SU-DHL-6 (cell line): ENCODE measurements at regions not wholly inside any gene's neighbourhood (a gene's known extent, or its start where the extent isn't known, plus 50 kb on each side); places are given as distances from the start of the nearest gene placed in this dataset.

Source experiments
- H2AFZ ChIP-seq: fragments of 200-600 bp; sonication (generic); 2 replicates; pipeline ENCODE4 v1.6.1; 2014; ENCODE audit warnings: low read depth, mild to moderate bottlenecking, moderate library complexity, mixed read lengths, antibody characterized with exemption, low read length; ENCODE audit not compliant: severe bottlenecking
- H3F3A ChIP-seq: fragments of 200-600 bp; shearing (Covaris generic); 2 replicates; pipeline ENCODE4 v1.6.0; 2016; ENCODE audit warnings: antibody characterized with exemption, mild to moderate bottlenecking; ENCODE audit not compliant: insufficient read depth
- H3K27ac ChIP-seq: fragments of 200-600 bp; sonication (generic); 2 replicates; pipeline ENCODE4 v1.5.1; 2016; ENCODE audit warnings: low read depth, mild to moderate bottlenecking, low read length, moderate library complexity, mixed read lengths
- H3K27me3 ChIP-seq: fragments of 200-600 bp; sonication (generic), shearing (Covaris generic); 2 replicates; pipeline ENCODE4 v1.6.0; 2014; ENCODE audit warnings: mild to moderate bottlenecking, low read length
- H3K36me3 ChIP-seq: fragments of 200-600 bp; sonication (generic); 2 replicates; pipeline ENCODE4 v1.6.1; 2014; ENCODE audit warnings: mild to moderate bottlenecking, low read length, mixed read lengths
- H3K4me2 ChIP-seq: fragments of 300-600, 200-600 bp; shearing (Covaris generic), sonication (generic); 2 replicates; pipeline ENCODE4 v1.6.0; 2014; ENCODE audit warnings: low read length, low read depth, mild to moderate bottlenecking; ENCODE audit not compliant: poor library complexity, severe bottlenecking
- H3K4me3 ChIP-seq: fragments of 200-600 bp; sonication (generic); 2 replicates; pipeline ENCODE4 v1.5.1; 2014; ENCODE audit warnings: antibody characterized with exemption, low read length, mild to moderate bottlenecking, mixed read lengths; ENCODE audit not compliant: insufficient read depth, poor library complexity, severe bottlenecking
- H3K79me2 ChIP-seq: fragments of 200-600 bp; sonication (generic); 2 replicates; pipeline ENCODE4 v1.6.1; 2014; ENCODE audit warnings: mild to moderate bottlenecking, low read length, moderate library complexity; ENCODE audit not compliant: insufficient read depth
- H3K9ac ChIP-seq: fragments of 200-600 bp; sonication (generic); 2 replicates; pipeline ENCODE4 v1.7.0; 2014; ENCODE audit warnings: mild to moderate bottlenecking, low read length
- H3K9me2 ChIP-seq: fragments of 200-600 bp; sonication (generic); replicated peaks from 2 replicates; pipeline ENCODE4 v1.6.1; 2014; ENCODE audit warnings: low read length; ENCODE audit not compliant: insufficient read depth
- H3K9me3 ChIP-seq: fragments of 200-600 bp; sonication (generic); 2 replicates; pipeline ENCODE4 v1.6.1; 2014; ENCODE audit warnings: low read length, mixed read lengths; ENCODE audit not compliant: insufficient read depth
- H4K20me1 ChIP-seq: fragments of 200-600 bp; sonication (generic); 2 replicates; pipeline ENCODE4 v1.6.1; 2014; ENCODE audit warnings: low read depth, mild to moderate bottlenecking, antibody characterized with exemption, low read length, moderate library complexity, mixed read lengths
- CTCF ChIP-seq: fragments of 200-600 bp; sonication (generic); IDR thresholded peaks from one replicate; pipeline ENCODE4 v1.5.1; 2017; ENCODE audit warnings: antibody characterized with exemption, mild to moderate bottlenecking, low read length, moderate library complexity; ENCODE audit not compliant: insufficient read depth, poor library complexity, severe bottlenecking
- EZH2phosphoT487 ChIP-seq: fragments of 200-600 bp; sonication (generic), shearing (Covaris generic); conservative IDR thresholded peaks from 2 replicates; pipeline ENCODE4 v1.6.1; 2018; ENCODE audit warnings: mild to moderate bottlenecking, antibody characterized with exemption, low read length, moderate library complexity, mixed read lengths

GRCh38 chr7:114070246-114070645 is 151.4 kb upstream of the PPP1R3A start:
- no peaks in the 10 kb centered on the region for H4K20me1 ChIP-seq
- no peaks in the 10 kb centered on the region for H3K9me2 ChIP-seq

GRCh38 chr7:114062810-114063209 is 144.0 kb upstream of the PPP1R3A start:
- Histone ChIP-seq H3K9ac (no peak overlapping the region), H3K4me2 (no peak overlapping the region), H3K79me2 (no peaks in the 10 kb centered on the region), H3K27me3 (no peaks in the 10 kb centered on the region), H3K9me2 (no peaks in the 10 kb centered on the region), H3F3A (no peaks in the 10 kb centered on the region), H4K20me1 (no peaks in the 10 kb centered on the region), H3K27ac (no peak overlapping the region), H3K9me3 (no peaks in the 10 kb centered on the region), H2AFZ (no peak overlapping the region), H3K4me3 (no peak overlapping the region), H3K36me3 (no peaks in the 10 kb centered on the region)
- no peak for TF ChIP-seq CTCF
- TF ChIP-seq EZH2phosphoT487, result no peak

More at GRCh38 chr7:114070246-114070645, 151.4 kb upstream of the PPP1R3A start:
- H3K27me3 ChIP-seq, result no peaks in the 10 kb centered on the region
- no peaks in the 10 kb centered on the region for H3K79me2 ChIP-seq
- H3F3A ChIP-seq, result no peaks in the 10 kb centered on the region
- H3K27ac ChIP-seq, result no peak overlapping the region
- H3K4me3 ChIP-seq, result no peak overlapping the region
- H3K4me2 ChIP-seq, result no peak overlapping the region
- H3K9me3 ChIP-seq, result no peaks in the 10 kb centered on the region
- no peak for TF ChIP-seq EZH2phosphoT487
- TF ChIP-seq CTCF, result no peak
- no peak overlapping the region for H2AFZ ChIP-seq
- no peak overlapping the region for H3K9ac ChIP-seq
- H3K36me3 ChIP-seq, result no peaks in the 10 kb centered on the region

- no peaks in the 10 kb centered on the region for H3K79me2 ChIP-seq
- no peaks in the 10 kb centered on the region for H3K9me3 ChIP-seq
- no peaks in the 10 kb centered on the region for H4K20me1 ChIP-seq
- H3K27me3 ChIP-seq, result no peaks in the 10 kb centered on the region
- H3K4me3 ChIP-seq, result no peak overlapping the region
- H3K36me3 ChIP-seq, result no peaks in the 10 kb centered on the region
- no peak overlapping the region for H3K27ac ChIP-seq
- H3K9ac ChIP-seq, result no peak overlapping the region
- TF ChIP-seq CTCF (no peak), EZH2phosphoT487 (no peak)
- no peak overlapping the region for H2AFZ ChIP-seq
- H3K9me2 ChIP-seq, result no peaks in the 10 kb centered on the region
- no peaks in the 10 kb centered on the region for H3F3A ChIP-seq
- H3K4me2 ChIP-seq, result no peak overlapping the region
These were observed 133.1 kb upstream of the PPP1R3A start for GRCh38 chr7:114051871-114052331.

- H3K9ac ChIP-seq, result no peak overlapping the region
- no peaks in the 10 kb centered on the region for H4K20me1 ChIP-seq
- H3K9me3 ChIP-seq, result no peaks in the 10 kb centered on the region
- no peaks in the 10 kb centered on the region for H3K27me3 ChIP-seq
- H3K36me3 ChIP-seq, result no peaks in the 10 kb centered on the region
- no peaks in the 10 kb centered on the region for H3K79me2 ChIP-seq
- no peak overlapping the region for H3K4me2 ChIP-seq
- no peak overlapping the region for H3K4me3 ChIP-seq
- no peaks in the 10 kb centered on the region for H3F3A ChIP-seq
- no peaks in the 10 kb centered on the region for H3K9me2 ChIP-seq
- TF ChIP-seq EZH2phosphoT487, result no peak
- TF ChIP-seq CTCF, result no peak
- no peak overlapping the region for H2AFZ ChIP-seq
- H3K27ac ChIP-seq, result no peak overlapping the region
These were observed 131.8 kb upstream of the PPP1R3A start for GRCh38 chr7:114050571-114050970.
